T-helper 22 cell (primary cell): ENCODE measurements at regions not wholly inside any gene's neighbourhood (a gene's known extent, or its start where the extent isn't known, plus 50 kb on each side); places are given as distances from the start of the nearest gene placed in this dataset.

Experiments
- DNase-seq: peaks from one replicate; pipeline ENCODE4 v3.0.0-alpha.2; 2020; ENCODE audit warnings: low read depth

GRCh38 chrX:110430293-110431076 is 71.8 kb downstream of the RTL9 start:
- no peak for DNase-seq

- DNase-seq = no peak
Observed at GRCh38 chrX:110432091-110432905, 73.7 kb downstream of the RTL9 start.

- DNase-seq = no peak
Observed at GRCh38 chrX:110432906-110433215, 74.2 kb downstream of the RTL9 start.

GRCh38 chrX:110435196-110435595 is 76.5 kb downstream of the RTL9 start:
- DNase-seq = no peak

GRCh38 chrX:110436523-110436922 is 77.9 kb downstream of the RTL9 start:
- no peak for DNase-seq

- no peak for DNase-seq
Observed at GRCh38 chrX:110437686-110438085, 79.0 kb downstream of the RTL9 start.

- DNase-seq = no peak
Observed at GRCh38 chrX:110440016-110440805, 81.6 kb downstream of the RTL9 start.

- no peak for DNase-seq
Observed at GRCh38 chrX:110442635-110443034, 84.0 kb downstream of the RTL9 start.

- no peak for DNase-seq
Observed at GRCh38 chrX:110444996-110445395, 86.3 kb downstream of the RTL9 start.

- DNase-seq = no peak
Observed at GRCh38 chrX:110448459-110448858, 89.8 kb downstream of the RTL9 start.

GRCh38 chrX:110449312-110449711 is 90.7 kb downstream of the RTL9 start:
- DNase-seq = no peak

- peak; percentile 2 for DNase-seq
Observed at GRCh38 chrX:110450050-110450449, 91.4 kb downstream of the RTL9 start.

- no peak for DNase-seq
Observed at GRCh38 chrX:110454336-110454735, 95.7 kb downstream of the RTL9 start.

- no peak for DNase-seq
Observed at GRCh38 chrX:110462957-110463356, 104.3 kb downstream of the RTL9 start.

GRCh38 chrX:110466790-110467189 is 108.1 kb downstream of the RTL9 start:
- DNase-seq = no peak

GRCh38 chrX:110472265-110472664 is 113.6 kb downstream of the RTL9 start:
- no peak for DNase-seq

GRCh38 chrX:110477593-110478228 is 119.1 kb downstream of the RTL9 start:
- DNase-seq = no peak

- DNase-seq = no peak
Observed at GRCh38 chrX:110491846-110492620, 133.4 kb downstream of the RTL9 start.

- DNase-seq = no peak
Observed at GRCh38 chrX:110504947-110505346, 146.3 kb downstream of the RTL9 start.

- no peak for DNase-seq
Observed at GRCh38 chrX:110509755-110510532, 151.3 kb downstream of the RTL9 start.

- DNase-seq = no peak
Observed at GRCh38 chrX:110511238-110511637, 152.6 kb downstream of the RTL9 start.
